H1 (cell line): ENCODE measurements at regions not wholly inside any gene's neighbourhood (a gene's known extent, or its start where the extent isn't known, plus 50 kb on each side); places are given as distances from the start of the nearest gene placed in this dataset.

ENCODE experiments used
- CTCF ChIA-PET: fragments of 300-600 bp; sonication (Branson Sonifier 250); formaldehyde crosslinking; loops from one replicate; lab custom pipeline; 2021; ENCODE audit not compliant: partially characterized antibody; lab: Charles Lee
- POLR2A ChIA-PET: fragments of 300-600 bp; sonication (Branson Sonifier 250); formaldehyde crosslinking; loops from one replicate; lab custom pipeline; 2021; ENCODE audit warnings: inconsistent platforms; ENCODE audit not compliant: partially characterized antibody; lab: Charles Lee
- DNase-seq, 2 experiments: peaks; one replicate each; pipeline versions ENCODE4 v3.0.0 to v3.0.0-alpha.2; 2010 to 2022; ENCODE audit warnings: low spot score in 2 of 2, low read depth in 1 of 2, mixed read lengths in 1 of 2
- FAIRE-seq: peaks from 2 replicates; lab custom pipeline; 2011; peaks lifted over from hg19 to GRCh38; lab: Jason Lieb, UNC
- H2AFZ ChIP-seq: 2 replicates; pipeline ENCODE4 v1.8.1; 2012; ENCODE audit warnings: low read length, inconsistent platforms
- H2AK5ac ChIP-seq: 2 replicates; pipeline ENCODE4 v1.6.1; 2013; ENCODE audit warnings: low read depth, low read length
- H2BK120ac ChIP-seq: replicated peaks from 2 replicates; pipeline ENCODE3; 2013; ENCODE audit warnings: low read depth, low read length, inconsistent platforms
- H2BK12ac ChIP-seq: 2 replicates; pipeline ENCODE4 v1.6.1; 2013; ENCODE audit warnings: low read depth, low read length
- H2BK15ac ChIP-seq: 2 replicates; pipeline ENCODE4 v1.6.1; 2013; ENCODE audit warnings: low read length
- H2BK20ac ChIP-seq: 2 replicates; pipeline ENCODE4 v1.6.1; 2013; ENCODE audit warnings: low read length
- H2BK5ac ChIP-seq: 2 replicates; pipeline ENCODE4 v1.6.1; 2013; ENCODE audit warnings: low read depth, low read length
- H3K14ac ChIP-seq: 2 replicates; pipeline ENCODE4 v1.6.1; 2013; ENCODE audit warnings: inconsistent platforms; ENCODE audit not compliant: insufficient read length
- H3K18ac ChIP-seq: 2 replicates; pipeline ENCODE4 v1.6.1; 2013; ENCODE audit warnings: low read length; ENCODE audit errors: extremely low read depth
- H3K23ac ChIP-seq: 2 replicates; pipeline ENCODE4 v1.6.1; 2013; ENCODE audit warnings: inconsistent platforms; ENCODE audit not compliant: insufficient read length
- H3K23me2 ChIP-seq: 2 replicates; pipeline ENCODE4 v1.6.1; 2013; ENCODE audit warnings: low read depth, low read length
- H3K27ac ChIP-seq: 2 replicates; pipeline ENCODE4 v1.6.1; 2011; ENCODE audit warnings: low read depth, low read length, inconsistent platforms
- H3K27me3 ChIP-seq, 4 experiments: replicated peaks in 1 of 4; 1 replicate in 1 of 4; 2 replicates in 3 of 4; pipeline versions ENCODE4 v1.6.1 to v1.8.1; 2011 to 2013; ENCODE audit warnings: low read length in 3 of 4, mild to moderate bottlenecking in 3 of 4, inconsistent platforms in 2 of 4, mixed read lengths in 2 of 4, moderate library complexity in 1 of 4; ENCODE audit not compliant: control insufficient read depth in 3 of 4, insufficient read depth in 3 of 4; ENCODE audit errors: extremely low read depth in 1 of 4
- H3K36me3 ChIP-seq, 4 experiments: 2 replicates each; pipeline versions ENCODE4 v1.6.1 to v1.8.1; 2011 to 2013; ENCODE audit warnings: mild to moderate bottlenecking in 4 of 4, low read length in 3 of 4, moderate library complexity in 2 of 4, control low read depth in 1 of 4, inconsistent platforms in 1 of 4; ENCODE audit not compliant: insufficient read depth in 4 of 4, control insufficient read depth in 2 of 4
- H3K4ac ChIP-seq: replicated peaks from 2 replicates; pipeline ENCODE3; 2013; ENCODE audit warnings: low read length, low read depth, mixed read lengths, inconsistent platforms; ENCODE audit not compliant: insufficient read length
- H3K4me1 ChIP-seq, 4 experiments: replicated peaks in 1 of 4; 1 replicate in 1 of 4; 2 replicates in 3 of 4; pipeline versions ENCODE4 v1.6.1 to v1.8.1; 2011 to 2013; ENCODE audit warnings: low read length in 3 of 4, inconsistent platforms in 2 of 4, mixed read lengths in 1 of 4; ENCODE audit not compliant: insufficient read depth in 4 of 4, control insufficient read depth in 3 of 4
- H3K4me2 ChIP-seq, 2 experiments: 2 replicates each; pipeline versions ENCODE4 v1.6.1 to v1.8.1; 2011 to 2013; ENCODE audit warnings: low read depth in 2 of 2, low read length in 2 of 2, control low read depth in 1 of 2, inconsistent platforms in 1 of 2, mild to moderate bottlenecking in 1 of 2; ENCODE audit not compliant: insufficient read depth in 1 of 2
- H3K4me3 ChIP-seq, 4 experiments: fragments of 200-600, 300-600 bp in 1 of 4; sonication (generic), shearing (Covaris generic), sonication (Bioruptor Twin) in 1 of 4; 2 replicates each; pipeline versions ENCODE4 v1.5.1 to v1.8.1; 2011 to 2016; ENCODE audit warnings: low read length in 4 of 4, low read depth in 3 of 4, control low read depth in 2 of 4, inconsistent platforms in 2 of 4, mild to moderate bottlenecking in 2 of 4, mixed read lengths in 1 of 4, moderate library complexity in 1 of 4; ENCODE audit not compliant: insufficient read depth in 2 of 4; ENCODE audit errors: extremely low read depth in 1 of 4
- H3K56ac ChIP-seq: replicated peaks from 2 replicates; pipeline ENCODE3; 2013; ENCODE audit warnings: low read depth, mild to moderate bottlenecking, mixed read lengths, low read length, inconsistent platforms; ENCODE audit not compliant: insufficient read length
- H3K79me1 ChIP-seq: 2 replicates; pipeline ENCODE4 v1.6.1; 2013; ENCODE audit warnings: low read depth, low read length, control low read depth
- H3K79me2 ChIP-seq, 2 experiments: 2 replicates each; pipeline versions ENCODE4 v1.6.1 to v1.8.1; 2012 to 2013; ENCODE audit warnings: low read length in 2 of 2, mild to moderate bottlenecking in 2 of 2, inconsistent platforms in 1 of 2; ENCODE audit not compliant: insufficient read depth in 2 of 2, control insufficient read depth in 1 of 2
- H3K9ac ChIP-seq, 4 experiments: replicated peaks in 1 of 4; 1 replicate in 1 of 4; 2 replicates in 3 of 4; pipeline versions ENCODE4 v1.6.1 to v1.8.1; 2011 to 2013; ENCODE audit warnings: low read depth in 3 of 4, low read length in 3 of 4, control low read depth in 2 of 4, mild to moderate bottlenecking in 2 of 4, moderate library complexity in 2 of 4, inconsistent platforms in 1 of 4; ENCODE audit errors: extremely low read depth in 1 of 4
- H3K9me3 ChIP-seq, 2 experiments: 2 replicates each; pipeline versions ENCODE4 v1.6.1 to v1.8.1; 2012 to 2013; ENCODE audit warnings: mild to moderate bottlenecking in 2 of 2, moderate library complexity in 2 of 2, control low read depth in 1 of 2, inconsistent platforms in 1 of 2, low read depth in 1 of 2, low read length in 1 of 2, mixed read lengths in 1 of 2; ENCODE audit not compliant: insufficient read depth in 2 of 2
- H4K20me1 ChIP-seq, 2 experiments: replicated peaks in 1 of 2; 2 replicates each; pipeline versions ENCODE3 to v1.8.1; 2011 to 2013; ENCODE audit warnings: inconsistent platforms in 2 of 2, low read length in 2 of 2, mild to moderate bottlenecking in 1 of 2; ENCODE audit not compliant: insufficient read depth in 2 of 2, control insufficient read depth in 1 of 2
- H4K5ac ChIP-seq: 2 replicates; pipeline ENCODE4 v1.6.1; 2013; ENCODE audit warnings: low read length, low read depth, mixed read lengths, inconsistent platforms; ENCODE audit not compliant: insufficient read length
- H4K8ac ChIP-seq: 2 replicates; pipeline ENCODE4 v1.8.0; 2013; ENCODE audit warnings: mild to moderate bottlenecking, moderate library complexity, low read length, inconsistent platforms; ENCODE audit not compliant: insufficient read depth; ENCODE audit errors: extremely low read depth
- H4K91ac ChIP-seq: replicated peaks from 2 replicates; pipeline ENCODE3; 2013; ENCODE audit warnings: low read length, mixed read lengths, inconsistent platforms; ENCODE audit not compliant: insufficient read length
- CBX5 ChIP-seq: fragments of 300-800, 300-1000 bp; sonication (generic); IDR thresholded peaks from 2 replicates; pipeline ENCODE4 v1.7.1; 2016; ENCODE audit warnings: antibody characterized with exemption, low read length, low read depth
- CBX8 ChIP-seq: fragments of 300-800, 300-1000 bp; sonication (generic); IDR thresholded peaks from 2 replicates; pipeline ENCODE4 v1.7.1; 2016; ENCODE audit warnings: low read depth, low read length, borderline replicate concordance
- E2F6 ChIP-seq: IDR thresholded peaks from 2 replicates; pipeline ENCODE4 v1.6.1; 2012; ENCODE audit warnings: inconsistent platforms
- RAD21 ChIP-seq, 2 experiments: IDR thresholded peaks in 1 of 2; conservative IDR thresholded peaks in 1 of 2; 2 replicates each; pipeline ENCODE4 v1.6.1; 2011; ENCODE audit warnings: low read depth in 2 of 2, low read length in 2 of 2, improper control_type of control experiment in 1 of 2, inconsistent platforms in 1 of 2, mild to moderate bottlenecking in 1 of 2, moderate library complexity in 1 of 2
- RXRA ChIP-seq: IDR thresholded peaks from 2 replicates; pipeline ENCODE4 v1.6.1; 2011; ENCODE audit warnings: low read depth, mild to moderate bottlenecking, low read length, moderate library complexity; ENCODE audit not compliant: insufficient read depth
- SP2 ChIP-seq: IDR thresholded peaks from 2 replicates; pipeline ENCODE4 v1.6.1; 2012; ENCODE audit warnings: mild to moderate bottlenecking, low read length, inconsistent platforms
- SP4 ChIP-seq: IDR thresholded peaks from 2 replicates; pipeline ENCODE4 v1.6.1; 2012; ENCODE audit warnings: low read length, inconsistent platforms
- TAF7 ChIP-seq: optimal IDR thresholded peaks from 2 replicates; pipeline ENCODE3; 2011; ENCODE audit warnings: low read depth, mild to moderate bottlenecking, inconsistent platforms, low read length, moderate library complexity, borderline replicate concordance
- TCF12 ChIP-seq: IDR thresholded peaks from 2 replicates; pipeline ENCODE4 v1.6.1; 2011; ENCODE audit warnings: low read depth, mild to moderate bottlenecking, low read length
- WGBS, 2 experiments: shearing (Covaris generic) in 1 of 2; methylation state at CpG; one replicate each; pipeline versions ENCODE4 v1.1.6 to v1.1.7; 2013 to 2015; ENCODE audit warnings: low lambda C conversion rate in 2 of 2, mixed read lengths in 2 of 2, inconsistent platforms in 1 of 2, low coverage in 1 of 2, missing lambda C conversion rate in 1 of 2; ENCODE audit not compliant: insufficient replicate concordance in 2 of 2, insufficient coverage in 1 of 2, insufficient read length in 1 of 2; ENCODE audit errors: extremely low coverage in 1 of 2, missing lambda C conversion rate in 1 of 2; 5-methylcytosine and 5-hydroxymethylcytosine counted together

- Histone ChIP-seq H4K5ac (no peak overlapping the region), H4K20me1 (no peaks in the 10 kb centered on the region), H3K79me2 (no peaks in the 10 kb centered on the region), H2BK15ac (no peak overlapping the region), H2BK12ac (no peak overlapping the region), H3K23me2 (no peaks in the 10 kb centered on the region; the same call in 1 of the 2 replicates), H3K27ac (no peak overlapping the region), H2AK5ac (no peak overlapping the region), H2BK20ac (no peak overlapping the region), H3K27me3 (no peaks in the 10 kb centered on the region), H2BK5ac (no peak overlapping the region), H3K23ac (no peak overlapping the region), H2AFZ (no peak overlapping the region), H3K4me3 (no peak overlapping the region), H4K8ac (no peak overlapping the region), H3K4me2 (no peak overlapping the region), H3K4me1 (no peaks in the 10 kb centered on the region), H3K9ac (no peak overlapping the region), H3K18ac (no peak overlapping the region), H3K36me3 (no peaks in the 10 kb centered on the region; a peak in 1 of 8 replicates), H3K79me1 (no peaks in the 10 kb centered on the region), H3K14ac (no peak overlapping the region), H3K9me3 (no peaks in the 10 kb centered on the region), H2BK120ac (no peak overlapping the region), H3K4ac (no peak overlapping the region), H4K91ac (no peak overlapping the region), H3K56ac (no peak overlapping the region)
- TF ChIP-seq RAD21 (IDR thresholded peaks at IDR 0.05 in 1 of 2, conservative IDR thresholded peaks at IDR 0.05 in 1 of 2; ENCODE audit: low read depth in 2 of 2, low read length in 2 of 2), result no peak
- no peak for TF ChIP-seq SP2
- no peak for TF ChIP-seq CBX8
- TF ChIP-seq E2F6, result no peak
- no peak for TF ChIP-seq TCF12
- TF ChIP-seq SP4, result no peak
- TF ChIP-seq RXRA, result no peak
- no peak for TF ChIP-seq TAF7
- no peak for TF ChIP-seq CBX5
- ChIA-PET POLR2A (no interaction called here), CTCF (interaction anchor here (0.6 kb wide), 1 partner anchor 182 kb away, joined by 3 read pairs; no protein-coding TSS in a partner anchor)
- no peak for DNase-seq
- no peak for FAIRE-seq
- 94% methylated on average over 2 of the region's 2 CpGs; no CpG with 5 or more reads in 1 of the 2 experiments for WGBS, 2 experiments
These were observed 141.6 kb upstream of the AVPR1A start for GRCh38 chr12:63292471-63293221.
